ENCODE measurements at regions not wholly inside any gene's neighbourhood (a gene's known extent, or its start where the extent isn't known, plus 50 kb on each side); places are given as distances from the start of the nearest gene placed in this dataset.
"Not testable (repeated sequence)": the region's sequence is repeated elsewhere in the genome, so short reads cannot be mapped to it uniquely, and the experiment has no call there.

DNA sequence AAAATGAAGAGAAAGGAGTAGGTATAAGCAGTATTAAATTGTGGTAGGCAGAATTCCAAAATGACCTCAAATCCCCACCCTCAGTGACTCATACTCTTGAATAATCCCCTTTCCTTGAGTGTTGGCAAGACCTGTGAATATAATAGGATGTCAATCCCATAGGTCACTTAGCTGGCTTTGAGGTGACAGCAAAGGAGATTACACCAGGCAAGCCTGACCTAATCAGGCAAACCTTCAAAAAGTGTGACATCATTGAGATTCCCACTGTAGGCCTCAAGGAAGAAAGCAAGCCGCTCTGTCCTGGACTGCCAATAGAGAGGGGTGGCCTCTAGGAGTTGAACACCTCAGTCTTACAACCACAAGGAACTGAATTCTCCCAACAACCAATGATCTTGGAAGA lies 535.2 kb downstream of the RBFOX1 start:
- Histone ChIP-seq H3K4me2 (no peak overlapping the region), H3F3A (ENCODE audit: low read depth) (peaks cover 2% of the 10 kb centered on the region), H4K20me1 (ENCODE audit: low read depth) (no peaks in the 10 kb centered on the region), H3K36me3 (no peaks in the 10 kb centered on the region), H3K9me3 (ENCODE audit: low read depth) (no peaks in the 10 kb centered on the region), H3K27me3 (no peaks in the 10 kb centered on the region), H3K9ac (no peak overlapping the region), H3K79me2 (ENCODE audit: low read depth) (no peaks in the 10 kb centered on the region), H3K4me1 (no peaks in the 10 kb centered on the region), H2AFZ (replicated peaks) (no peak overlapping the region), H3K4me3 (no peak overlapping the region), H3K27ac (no peak overlapping the region)
- Mint-ChIP-seq H3K4me3 (peak overlapping the region; percentile 34), H3K36me3 (no peaks in the 10 kb centered on the region), H3K4me1 (no peaks in the 10 kb centered on the region), H3K9me3 (no peaks in the 10 kb centered on the region), H3K27ac (no peak overlapping the region), H3K27me3 (ENCODE audit: insufficient read depth, low read depth) (no peaks in the 10 kb centered on the region)
- no peak for DNase-seq (ENCODE audit: low spot score)
- TF ChIP-seq, protein P1, sequence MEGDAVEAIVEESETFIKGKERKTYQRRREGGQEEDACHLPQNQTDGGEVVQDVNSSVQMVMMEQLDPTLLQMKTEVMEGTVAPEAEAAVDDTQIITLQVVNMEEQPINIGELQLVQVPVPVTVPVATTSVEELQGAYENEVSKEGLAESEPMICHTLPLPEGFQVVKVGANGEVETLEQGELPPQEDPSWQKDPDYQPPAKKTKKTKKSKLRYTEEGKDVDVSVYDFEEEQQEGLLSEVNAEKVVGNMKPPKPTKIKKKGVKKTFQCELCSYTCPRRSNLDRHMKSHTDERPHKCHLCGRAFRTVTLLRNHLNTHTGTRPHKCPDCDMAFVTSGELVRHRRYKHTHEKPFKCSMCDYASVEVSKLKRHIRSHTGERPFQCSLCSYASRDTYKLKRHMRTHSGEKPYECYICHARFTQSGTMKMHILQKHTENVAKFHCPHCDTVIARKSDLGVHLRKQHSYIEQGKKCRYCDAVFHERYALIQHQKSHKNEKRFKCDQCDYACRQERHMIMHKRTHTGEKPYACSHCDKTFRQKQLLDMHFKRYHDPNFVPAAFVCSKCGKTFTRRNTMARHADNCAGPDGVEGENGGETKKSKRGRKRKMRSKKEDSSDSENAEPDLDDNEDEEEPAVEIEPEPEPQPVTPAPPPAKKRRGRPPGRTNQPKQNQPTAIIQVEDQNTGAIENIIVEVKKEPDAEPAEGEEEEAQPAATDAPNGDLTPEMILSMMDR (IDR thresholded peaks at IDR 0.05), result no peak
- TF ChIP-seq EZH2 (IDR thresholded peaks at IDR 0.05), result no peak

DNA sequence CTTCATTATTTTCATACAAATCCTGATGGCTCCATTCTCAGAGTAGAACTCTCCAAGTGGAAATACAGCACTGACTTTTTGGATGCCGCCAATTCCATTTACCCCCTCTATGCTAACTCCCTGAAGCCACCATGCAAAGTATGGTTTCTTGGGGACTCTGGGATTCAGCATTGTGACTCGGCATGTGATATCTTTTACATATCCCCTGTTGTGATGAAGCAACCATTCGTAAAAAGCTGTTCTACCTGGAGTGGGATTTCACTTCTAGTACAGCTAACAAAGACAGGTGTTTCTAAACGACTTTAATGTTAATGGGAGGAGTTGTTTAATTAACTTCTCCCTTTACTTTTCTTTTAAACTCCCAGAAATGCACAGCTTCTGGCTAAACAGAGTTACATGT lies 533.5 kb downstream of the RBFOX1 start:
- no peak for DNase-seq (ENCODE audit: low spot score)

DNA sequence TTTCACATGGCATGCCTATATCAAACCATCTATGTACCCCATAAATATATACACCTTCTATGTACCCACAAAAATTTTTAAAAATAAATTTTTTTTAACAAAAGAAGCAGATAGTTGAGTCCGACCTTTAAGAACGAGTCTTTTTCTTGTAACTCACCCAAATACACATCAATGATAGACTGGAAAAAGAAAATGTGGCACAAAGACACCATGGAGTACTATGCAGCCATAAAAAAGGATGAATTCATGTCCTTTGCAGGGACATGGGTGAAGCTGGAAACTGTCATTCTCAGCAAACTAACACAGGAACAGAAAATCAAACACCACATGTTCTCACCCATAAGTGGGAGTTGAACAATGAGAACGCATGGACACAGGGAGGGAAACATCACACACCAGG lies 532.7 kb downstream of the RBFOX1 start:
- H3K79me2 ChIP-seq (ENCODE audit: low read depth); H2AFZ ChIP-seq (replicated peaks); H3K4me3 ChIP-seq; H3K27me3 Mint-ChIP-seq (ENCODE audit: insufficient read depth, low read depth); H3K36me3 Mint-ChIP-seq; H3K27ac Mint-ChIP-seq; H3K4me1 Mint-ChIP-seq; H3K4me1 ChIP-seq; H4K20me1 ChIP-seq (ENCODE audit: low read depth); H3K9me3 Mint-ChIP-seq; H3K27me3 ChIP-seq; H3K4me2 ChIP-seq; H3K27ac ChIP-seq; H3K4me3 Mint-ChIP-seq; H3F3A ChIP-seq (ENCODE audit: low read depth); H3K9me3 ChIP-seq (ENCODE audit: low read depth); DNase-seq (ENCODE audit: low spot score); H3K9ac ChIP-seq; H3K36me3 ChIP-seq: not testable (repeated sequence)

More for the DNA sequence above, 533.5 kb downstream of the RBFOX1 start:
- TF ChIP-seq, protein P1 (IDR thresholded peaks at IDR 0.05), result no peak
- no peak for TF ChIP-seq EZH2phosphoT487 (IDR thresholded peaks at IDR 0.05)
- no peak for TF ChIP-seq EZH2 (IDR thresholded peaks at IDR 0.05)
- no peak overlapping the region for H3K4me3 Mint-ChIP-seq
- Histone ChIP-seq H3K4me1 (peaks cover 6% of the 10 kb centered on the region), H2AFZ (replicated peaks) (no peak overlapping the region), H3K79me2 (ENCODE audit: low read depth) (no peaks in the 10 kb centered on the region), H3K27me3 (no peaks in the 10 kb centered on the region), H4K20me1 (ENCODE audit: low read depth) (no peaks in the 10 kb centered on the region), H3K9me3 (ENCODE audit: low read depth) (no peaks in the 10 kb centered on the region), H3F3A (ENCODE audit: low read depth) (peaks cover 2% of the 10 kb centered on the region), H3K4me2 (no peak overlapping the region), H3K36me3 (no peaks in the 10 kb centered on the region), H3K4me3 (no peak overlapping the region), H3K9ac (no peak overlapping the region), H3K27ac (no peak overlapping the region)
- H3K4me1 Mint-ChIP-seq, result no peaks in the 10 kb centered on the region
- no peaks in the 10 kb centered on the region for H3K27me3 Mint-ChIP-seq (ENCODE audit: insufficient read depth, low read depth)
- H3K9me3 Mint-ChIP-seq, result no peaks in the 10 kb centered on the region
- no peaks in the 10 kb centered on the region for H3K36me3 Mint-ChIP-seq
- H3K27ac Mint-ChIP-seq, result no peak overlapping the region

DNA sequence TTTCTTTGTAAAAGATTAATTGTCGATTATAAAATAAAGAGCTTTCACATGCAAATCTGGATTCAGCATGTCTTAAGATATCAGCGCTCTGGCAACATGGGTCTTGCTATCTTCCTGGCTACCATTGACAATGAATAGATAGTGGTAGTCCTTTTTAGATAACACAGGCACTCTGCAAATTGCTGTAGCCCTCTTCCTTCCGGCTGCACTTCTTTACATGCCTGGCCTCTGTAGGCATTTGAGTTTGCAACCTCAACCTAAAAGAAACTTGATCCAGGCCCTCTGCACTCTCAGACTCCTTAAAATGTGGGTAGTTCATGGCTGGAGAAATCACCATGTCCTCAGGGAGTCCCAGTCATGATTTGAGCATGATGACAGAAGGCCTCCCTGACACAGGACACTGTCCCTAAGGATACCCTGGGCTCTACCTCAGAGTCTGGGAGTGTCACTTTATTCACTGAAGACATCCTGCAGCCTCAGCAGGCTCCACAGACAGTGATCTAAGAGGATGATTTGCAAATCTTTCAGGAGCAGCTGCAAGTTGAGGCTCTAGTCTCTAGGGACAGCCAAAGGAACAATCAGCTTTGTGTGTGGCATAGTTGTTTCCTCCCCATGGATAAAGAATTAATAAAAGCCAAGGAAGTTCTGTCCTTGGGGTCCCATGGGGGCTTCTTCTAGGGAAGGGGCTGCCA lies 529.4 kb downstream of the RBFOX1 start:
- Histone ChIP-seq H4K20me1 (ENCODE audit: low read depth) (no peaks in the 10 kb centered on the region), H3K4me3 (no peak overlapping the region), H3K79me2 (ENCODE audit: low read depth) (no peaks in the 10 kb centered on the region), H2AFZ (replicated peaks) (no peak overlapping the region), H3F3A (ENCODE audit: low read depth) (peaks cover 2% of the 10 kb centered on the region), H3K4me1 (peaks cover 6% of the 10 kb centered on the region), H3K36me3 (no peaks in the 10 kb centered on the region), H3K9ac (no peak overlapping the region), H3K27me3 (peaks cover 10% of the 10 kb centered on the region), H3K27ac (no peak overlapping the region), H3K4me2 (no peak overlapping the region), H3K9me3 (ENCODE audit: low read depth) (no peaks in the 10 kb centered on the region)
- H3K9me3 Mint-ChIP-seq, result no peaks in the 10 kb centered on the region
- H3K36me3 Mint-ChIP-seq, result no peaks in the 10 kb centered on the region
- no peaks in the 10 kb centered on the region for H3K27me3 Mint-ChIP-seq (ENCODE audit: insufficient read depth, low read depth)
- DNase-seq (ENCODE audit: low spot score), result no peak
- no peak for TF ChIP-seq EZH2 (IDR thresholded peaks at IDR 0.05)
- TF ChIP-seq, protein P1 (IDR thresholded peaks at IDR 0.05), result no peak
- TF ChIP-seq EZH2phosphoT487 (IDR thresholded peaks at IDR 0.05), result no peak
- no peak overlapping the region for H3K4me3 Mint-ChIP-seq
- no peaks in the 10 kb centered on the region for H3K4me1 Mint-ChIP-seq
- no peak overlapping the region for H3K27ac Mint-ChIP-seq

Measured in neural progenitor cell (in vitro differentiated cells).